NCI-H345 (cell line): ENCODE measurements at regions not wholly inside any gene's neighbourhood (a gene's known extent, or its start where the extent isn't known, plus 50 kb on each side); places are given as distances from the start of the nearest gene placed in this dataset.

Experiments used
- DNase-seq: peaks from one replicate; lab custom pipeline; 2025; lab: John Stamatoyannopoulos, UW

GRCh38 chr17:53891726-53892125 lies 69.0 kb downstream of the KIF2B start:
- no peak for DNase-seq

DNA sequence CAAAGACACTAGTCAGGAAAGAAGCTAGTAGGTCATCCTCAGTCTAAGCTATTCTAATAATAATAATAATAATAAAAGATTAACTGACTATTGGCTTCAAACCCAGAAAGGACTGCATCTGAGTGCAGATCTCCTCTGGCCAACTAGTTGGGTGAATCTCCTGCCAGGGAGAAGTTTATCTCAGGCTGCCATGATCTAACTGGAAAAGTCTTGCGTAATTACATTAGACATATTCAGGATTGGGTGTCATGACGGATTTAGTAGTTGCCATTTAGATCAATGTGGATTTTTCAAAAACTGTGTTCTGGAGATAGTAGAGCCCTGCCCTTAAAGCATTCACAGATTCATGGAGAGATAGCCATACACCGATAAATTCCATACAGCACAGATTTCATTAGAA lies 69.5 kb downstream of the KIF2B start:
- no peak for DNase-seq

- DNase-seq, result no peak
These were observed 71.9 kb downstream of the KIF2B start for GRCh38 chr17:53894591-53894990.

DNA sequence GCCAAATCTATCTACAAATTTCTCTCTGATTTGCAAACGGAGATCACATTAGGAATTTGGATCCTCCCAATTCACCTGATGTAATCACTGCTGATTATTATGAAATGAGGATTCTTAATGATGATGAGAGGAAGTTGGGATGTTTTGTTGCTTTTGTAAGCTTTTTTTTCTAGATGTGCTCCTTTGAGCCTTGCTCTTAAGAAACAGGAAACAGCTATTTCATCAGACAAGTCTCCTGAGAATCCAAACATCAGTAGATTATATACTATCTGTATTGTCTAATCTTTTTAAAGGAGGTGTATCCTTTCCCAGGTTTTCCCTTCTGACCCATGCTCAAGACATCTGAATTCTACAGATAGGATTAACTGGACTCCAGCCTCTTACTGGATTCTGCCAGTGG lies 73.3 kb downstream of the KIF2B start:
- DNase-seq, result no peak

DNA sequence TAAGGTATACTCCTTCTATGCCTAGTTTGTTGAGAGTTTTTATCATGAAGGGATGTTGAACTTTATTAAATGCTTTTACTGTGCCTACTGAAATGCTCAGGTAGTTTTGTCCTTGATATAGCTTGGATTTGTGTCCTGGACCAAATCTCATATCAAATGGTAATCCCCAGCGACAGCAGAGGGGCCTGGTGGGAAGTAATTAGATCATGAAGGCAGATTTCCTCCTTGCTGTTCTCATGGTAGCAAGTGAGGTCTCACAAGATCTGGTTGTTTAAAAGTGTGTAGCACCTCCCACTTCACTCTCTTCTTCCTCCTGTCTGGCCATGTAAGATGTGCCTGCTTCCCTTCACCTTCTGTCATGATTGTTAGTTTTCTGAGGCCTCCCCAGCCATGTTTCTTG lies 78.2 kb downstream of the KIF2B start:
- DNase-seq, result no peak

DNA sequence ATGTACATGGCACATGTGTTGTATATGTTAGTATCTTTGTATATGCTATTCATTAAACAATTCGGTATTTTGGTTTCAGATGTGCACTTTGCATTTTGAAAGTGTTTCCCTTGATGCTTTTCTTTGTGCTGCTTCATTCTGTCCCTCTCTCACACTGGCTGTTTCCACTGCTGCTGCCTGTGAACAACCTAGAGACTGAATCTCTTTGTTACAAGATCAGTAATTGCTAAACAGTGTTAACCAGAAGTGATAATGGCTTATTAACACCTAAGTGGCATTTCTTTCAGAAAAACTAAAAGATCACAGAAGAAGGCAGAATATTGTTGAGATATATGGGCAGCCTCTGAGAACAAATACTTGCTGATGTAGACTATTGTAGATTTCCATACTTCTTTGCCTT lies 84.7 kb downstream of the KIF2B start:
- no peak for DNase-seq

- no peak for DNase-seq
These were observed 87.1 kb downstream of the KIF2B start for GRCh38 chr17:53909802-53910201.

GRCh38 chr17:53912117-53912516 lies 89.4 kb downstream of the KIF2B start:
- peak; percentile 3 for DNase-seq

DNA sequence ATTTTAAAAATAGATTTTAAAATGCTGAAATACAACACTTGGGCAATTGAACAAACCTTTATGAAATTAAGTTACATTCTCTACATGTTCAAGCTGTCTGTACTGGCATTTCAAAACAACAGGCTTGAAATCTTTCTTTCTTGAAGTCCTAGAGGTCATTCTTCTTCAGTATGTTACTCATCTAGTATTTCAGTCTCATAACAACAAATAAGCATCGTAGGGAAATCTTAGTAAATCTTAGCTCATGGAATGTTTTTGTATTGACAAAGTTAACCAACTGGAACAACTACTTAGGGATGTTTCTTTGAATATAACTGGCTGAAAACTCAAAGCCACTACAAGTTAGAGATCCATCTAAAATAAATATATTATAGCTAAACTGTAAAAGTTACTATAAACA lies 96.6 kb downstream of the KIF2B start:
- no peak for DNase-seq

GRCh38 chr17:53924530-53925455 lies 102.1 kb downstream of the KIF2B start:
- no peak for DNase-seq

- no peak for DNase-seq
These were observed 109.7 kb downstream of the KIF2B start for GRCh38 chr17:53932386-53932785.

DNA sequence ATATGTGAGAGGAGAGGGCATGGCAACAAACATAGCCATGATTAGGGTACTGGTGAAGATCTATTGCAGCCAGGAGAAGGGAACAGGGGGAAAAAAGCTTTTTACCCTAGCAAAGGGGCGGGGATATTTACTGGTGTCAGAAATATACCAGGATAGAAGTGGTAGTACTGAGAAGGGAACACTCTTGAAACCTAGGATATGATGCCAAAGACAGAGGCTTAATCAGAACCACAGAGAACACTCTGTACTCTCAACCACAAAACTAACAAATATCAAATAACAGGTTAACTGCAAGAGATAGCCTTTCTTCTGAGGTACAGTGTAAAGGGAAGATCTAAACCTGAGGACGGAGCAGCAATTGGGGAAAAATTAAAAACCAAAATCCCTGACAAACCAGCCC lies 112.2 kb downstream of the KIF2B start:
- DNase-seq, result no peak

- DNase-seq, result no peak
These were observed 118.5 kb downstream of the KIF2B start for GRCh38 chr17:53941231-53941630.

DNA sequence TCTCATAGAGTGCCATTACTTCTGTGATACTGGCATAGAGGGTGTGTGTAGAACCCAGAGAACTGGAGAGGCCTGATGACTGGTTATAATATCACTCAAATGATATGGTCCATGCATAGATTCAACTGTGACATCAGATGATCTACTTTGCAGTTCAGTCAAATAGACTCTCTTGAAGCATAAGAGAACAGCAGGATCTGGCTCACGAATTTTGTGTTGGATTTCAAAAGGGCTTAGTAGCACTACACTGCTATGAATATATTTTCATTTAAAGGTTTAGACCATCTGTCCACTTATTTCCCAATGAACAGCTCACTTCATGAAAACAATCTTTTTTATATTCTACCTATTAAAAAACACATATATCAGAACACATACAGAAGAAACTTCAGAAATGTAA lies 119.7 kb downstream of the KIF2B start:
- DNase-seq, result no peak

GRCh38 chr17:53942898-53943297 lies 120.2 kb downstream of the KIF2B start:
- DNase-seq, result no peak

DNA sequence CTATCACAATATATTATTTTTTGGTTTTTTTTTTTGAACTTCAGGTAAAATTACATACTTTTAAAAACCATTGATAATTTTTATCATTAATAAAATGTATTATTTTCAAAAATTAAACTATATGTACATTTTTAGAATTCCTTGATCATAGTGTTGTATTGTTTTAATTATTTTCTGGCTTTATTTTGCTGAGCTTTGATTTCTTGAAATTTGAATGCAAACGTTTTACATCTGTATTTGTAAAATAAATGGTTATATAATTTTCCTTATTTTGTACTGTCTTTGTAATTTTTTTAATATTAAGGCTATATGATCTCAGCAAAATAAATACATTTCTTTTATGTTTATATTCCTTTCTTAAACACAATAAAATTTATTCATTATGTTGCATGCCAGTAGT lies 125.6 kb downstream of the KIF2B start:
- DNase-seq, result no peak

DNA sequence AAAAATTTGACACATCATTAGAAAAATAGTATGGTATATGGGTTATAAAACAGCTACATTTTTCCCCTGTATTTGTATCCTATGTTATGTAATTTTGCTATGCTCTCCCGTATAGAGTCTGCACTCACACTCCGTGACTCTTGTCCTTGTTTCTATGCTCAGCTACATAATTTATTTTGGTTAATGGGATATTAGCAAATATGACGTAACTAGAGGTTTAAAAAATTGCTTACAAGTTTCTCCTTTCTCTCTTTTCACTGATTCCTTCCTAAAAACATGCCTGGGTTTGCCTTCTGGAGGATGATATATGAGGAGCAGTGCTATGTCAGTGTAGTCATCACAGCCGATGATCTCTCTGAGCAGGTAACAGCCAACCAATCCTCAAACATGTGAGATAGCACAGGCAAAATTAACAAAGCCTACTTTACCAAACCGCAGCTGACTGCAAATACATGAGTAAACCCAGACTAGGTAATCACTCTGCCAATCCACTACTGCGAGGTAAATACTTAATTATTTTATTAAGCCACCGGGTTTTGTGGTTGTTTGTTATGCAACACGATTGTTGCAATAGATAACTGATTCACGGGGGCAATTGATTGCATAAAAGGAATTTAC lies 126.9 kb downstream of the KIF2B start:
- no peak for DNase-seq

GRCh38 chr17:53950207-53950857 lies 127.6 kb downstream of the KIF2B start:
- DNase-seq, result no peak

DNA sequence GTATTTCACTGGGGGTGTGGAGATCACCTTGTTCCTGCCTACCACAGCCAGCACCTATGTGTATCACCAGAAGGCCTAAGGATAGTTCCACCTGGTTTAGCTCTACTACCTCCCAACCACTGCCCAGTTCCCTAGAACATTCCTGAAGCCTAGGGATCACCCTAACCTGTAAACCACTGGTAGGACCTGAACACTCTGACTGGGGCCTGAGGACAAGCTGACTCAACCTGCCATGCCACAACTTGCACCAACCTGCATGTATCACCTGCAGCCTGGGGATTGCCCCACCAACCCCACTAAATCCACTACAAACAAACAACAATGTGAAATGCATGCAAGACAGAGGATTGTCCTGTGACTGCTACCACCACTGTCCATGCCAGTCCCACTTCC lies 128.1 kb downstream of the KIF2B start:
- no peak for DNase-seq

GRCh38 chr17:53971361-53971760 lies 148.6 kb downstream of the KIF2B start:
- no peak for DNase-seq

DNA sequence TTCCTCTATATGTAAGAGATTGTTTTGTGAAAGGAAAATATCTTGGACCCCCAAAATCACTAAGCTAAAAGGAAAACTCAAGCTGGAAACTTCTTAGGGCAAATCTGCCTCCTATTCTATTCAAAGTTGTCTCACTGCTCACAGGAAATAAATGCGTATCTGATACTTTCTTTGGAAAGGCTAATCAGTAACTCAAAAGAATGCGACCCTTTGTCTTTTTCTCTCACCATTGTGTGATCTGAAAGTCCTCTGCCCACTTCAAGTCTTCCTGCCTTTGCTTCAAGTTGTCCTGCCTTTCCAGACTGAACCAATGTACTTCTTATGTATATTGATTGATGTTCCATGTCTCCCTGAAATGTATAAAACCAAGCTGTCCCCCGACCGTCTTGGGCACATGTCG lies 157.3 kb downstream of the KIF2B start:
- no peak for DNase-seq

DNA sequence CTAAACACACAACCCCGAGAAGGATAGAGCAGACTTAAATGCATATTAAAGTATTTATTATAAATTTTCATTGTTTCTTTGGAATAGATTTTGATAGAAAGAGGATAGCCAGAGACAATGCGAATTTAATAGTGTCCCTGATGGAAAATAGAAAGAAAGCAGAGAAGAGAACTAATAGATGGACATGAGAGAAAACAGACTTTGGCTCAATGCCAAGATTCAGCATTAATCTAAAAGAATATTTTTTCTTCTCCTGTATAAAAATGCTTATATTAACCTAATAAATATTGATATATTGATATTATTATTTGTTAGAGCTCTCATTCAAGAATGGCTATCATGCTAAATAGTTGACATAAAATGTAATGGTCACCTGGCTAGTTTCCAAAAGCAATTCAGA lies 173.4 kb downstream of the KIF2B start:
- DNase-seq, result no peak

DNA sequence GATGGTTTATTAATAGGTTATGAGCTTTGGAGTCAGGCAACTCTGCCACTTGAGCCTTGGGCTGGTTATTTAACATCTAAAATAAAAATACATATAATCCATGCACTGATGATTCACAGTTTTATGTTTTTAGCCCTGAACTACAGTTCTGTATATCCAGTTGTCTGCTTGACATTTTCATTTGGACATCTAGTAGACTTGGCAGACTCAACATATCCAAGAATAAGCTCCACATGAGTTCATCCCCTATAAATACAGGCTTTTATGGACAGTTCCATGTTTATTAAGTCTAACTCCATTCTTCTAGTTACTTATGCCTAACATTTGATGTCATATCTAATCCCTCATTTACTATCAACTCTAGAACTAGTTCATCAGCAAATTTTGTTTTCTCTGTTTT lies 174.2 kb downstream of the KIF2B start:
- no peak for DNase-seq
